Sciatic nerve (tissue), 2 donors: ENCODE measurements at regions not wholly inside any gene's neighbourhood (a gene's known extent, or its start where the extent isn't known, plus 50 kb on each side); places are given as distances from the start of the nearest gene placed in this dataset.

Source experiments
- ATAC-seq: fragments of 200-7000 bp; cut with Tn5 transposase; one replicate; pipeline ENCODE4 v1.9.1; 2020; ENCODE audit warnings: mild to moderate bottlenecking, moderate library complexity
- DNase-seq: peaks from one replicate; pipeline ENCODE4 v3.0.0-alpha.2; 2020; ENCODE audit warnings: low spot score
- intact Hi-C: fragments of 100-400 bp; cut with DNase I; formaldehyde crosslinking; loops from one replicate; pipeline ENCODE4 v1.14.2; 2022
- donor health status: DM: no; HTN: no; CAD: no.
- donor health status: DM: no; HTN: no; CAD: no.

DNA sequence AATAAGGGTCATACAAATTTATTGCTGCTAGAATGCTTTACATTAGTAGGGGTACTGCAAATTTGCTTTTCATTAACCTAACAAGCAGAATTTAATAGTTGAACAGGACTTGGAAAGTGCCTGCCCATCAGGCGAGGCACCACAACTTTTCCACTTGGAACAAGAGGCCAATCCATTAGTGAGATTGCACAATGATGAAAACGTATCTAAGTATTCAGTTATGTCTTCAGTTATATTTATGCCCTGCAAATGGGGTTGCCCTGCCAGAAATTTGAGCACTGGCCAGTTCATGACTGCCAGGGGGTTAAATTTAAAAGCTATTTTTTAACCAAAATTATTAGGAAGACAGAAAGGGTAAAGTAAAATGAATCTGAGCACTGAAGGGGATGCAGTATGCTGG is 111.1 kb upstream of the PALS2 start:
- intact Hi-C loops = no loop called here
- DNase-seq = no peak
- ATAC-seq = no peak

DNA sequence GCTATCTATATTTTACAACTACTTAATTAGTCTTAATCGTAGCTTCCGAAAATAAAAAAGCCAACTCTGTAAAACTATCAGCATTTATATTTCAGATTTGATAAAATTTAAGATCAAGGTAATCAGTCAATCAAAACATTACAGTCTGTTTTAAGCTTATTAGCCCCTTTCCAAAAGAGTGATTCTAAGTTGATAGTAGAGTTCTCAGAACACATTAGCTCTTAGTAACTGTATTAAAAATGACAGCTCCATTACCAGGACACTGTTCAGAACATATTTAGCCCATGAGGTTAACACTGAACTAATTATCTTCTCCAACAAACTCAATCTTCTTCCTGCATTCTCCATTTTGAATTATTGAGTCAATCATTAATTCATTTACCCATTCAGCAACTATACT is 110.3 kb upstream of the PALS2 start:
- ATAC-seq (no peak), DNase-seq (no peak)
- intact Hi-C loops = no loop called here

DNA sequence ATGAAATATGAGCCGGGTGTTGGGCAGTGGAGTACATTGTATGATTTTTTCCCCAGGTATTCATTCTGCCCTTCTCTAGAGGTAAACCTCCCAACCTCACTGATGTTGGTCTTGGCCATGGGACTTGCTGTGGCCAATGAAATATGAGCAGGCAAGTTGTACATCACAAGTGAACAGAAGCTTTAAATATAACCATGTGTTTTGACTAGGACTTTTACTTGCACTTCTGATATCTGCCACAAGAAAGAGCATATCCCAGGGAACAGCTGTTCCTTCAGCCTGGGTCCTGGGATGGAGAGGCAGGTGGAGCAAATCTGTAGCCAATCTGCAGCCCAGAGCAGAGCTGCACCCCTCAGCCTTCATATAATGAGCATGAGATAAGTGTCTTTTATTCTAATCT is 109.8 kb upstream of the PALS2 start:
- ATAC-seq (no peak), DNase-seq (no peak)
- intact Hi-C loops = no loop called here

DNA sequence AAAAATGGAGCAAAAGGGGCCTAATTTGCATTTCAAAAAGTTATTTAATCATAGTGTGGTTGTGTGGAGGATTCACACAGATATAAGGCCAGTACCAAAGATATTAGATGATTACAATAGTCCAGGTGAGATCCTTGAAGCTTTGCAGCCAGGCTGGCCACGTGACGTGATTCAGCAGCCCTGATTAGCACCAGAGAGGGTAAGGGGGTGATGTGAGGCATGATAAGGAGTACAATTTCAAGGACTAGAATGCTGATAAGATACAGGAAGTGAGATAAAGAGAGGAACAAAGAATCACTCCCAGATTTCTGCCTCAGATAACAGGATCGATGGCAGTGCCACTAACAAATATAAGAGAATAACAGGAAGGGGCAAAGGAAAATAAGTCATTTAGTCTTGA is 108.4 kb upstream of the PALS2 start:
- ATAC-seq (no peak), DNase-seq (no peak)
- intact Hi-C loops = no loop called here

DNA sequence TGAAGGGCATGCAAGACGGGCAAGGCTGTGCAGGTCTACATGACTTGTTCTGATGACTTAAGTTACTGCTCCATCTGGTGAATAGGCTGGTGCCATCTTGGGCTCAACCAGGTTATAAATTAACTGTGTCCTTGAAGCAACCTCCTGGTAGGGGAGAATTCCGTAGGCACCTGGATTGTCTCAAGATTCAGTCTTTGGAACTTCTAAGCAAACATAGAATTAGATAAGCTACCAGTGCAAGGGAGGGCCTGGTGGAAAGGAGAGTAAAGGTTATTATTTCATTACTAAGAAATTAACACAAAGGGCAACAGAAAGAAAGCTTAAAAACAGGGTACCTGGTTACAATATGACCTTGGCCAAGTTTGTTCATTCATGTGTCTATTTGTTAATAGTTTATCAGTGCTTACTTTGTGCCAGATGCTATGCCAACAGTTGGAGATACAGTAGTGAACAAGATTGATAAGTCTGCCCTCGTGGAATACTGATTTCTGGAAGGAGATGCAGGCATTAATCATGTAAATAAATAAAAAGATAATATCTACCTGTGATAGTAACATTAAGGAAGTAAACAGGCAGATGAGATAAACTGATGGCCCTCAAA is 107.0 kb upstream of the PALS2 start:
- ATAC-seq (no peak), DNase-seq (no peak)
- intact Hi-C loops = no loop called here

DNA sequence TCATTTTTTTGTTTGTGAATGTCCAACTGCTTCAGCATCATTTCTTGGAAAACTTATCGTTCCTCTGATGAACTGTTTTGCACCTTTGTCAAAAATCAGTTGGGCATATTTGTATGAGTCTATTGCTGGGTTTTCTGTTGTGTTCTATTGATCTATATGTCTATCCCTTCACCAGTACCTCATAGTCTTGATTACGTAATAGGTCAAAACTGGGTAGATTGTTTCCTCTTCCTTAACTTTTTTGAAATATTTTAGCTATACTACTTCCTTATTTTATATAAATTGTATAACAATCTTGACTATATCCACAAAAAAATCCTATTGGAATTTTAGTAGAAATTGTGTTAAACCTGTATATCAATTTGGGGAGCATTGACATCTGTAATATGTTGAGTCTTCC is 104.1 kb upstream of the PALS2 start:
- intact Hi-C loops = no loop called here
- DNase-seq = no peak
- no peak for ATAC-seq

DNA sequence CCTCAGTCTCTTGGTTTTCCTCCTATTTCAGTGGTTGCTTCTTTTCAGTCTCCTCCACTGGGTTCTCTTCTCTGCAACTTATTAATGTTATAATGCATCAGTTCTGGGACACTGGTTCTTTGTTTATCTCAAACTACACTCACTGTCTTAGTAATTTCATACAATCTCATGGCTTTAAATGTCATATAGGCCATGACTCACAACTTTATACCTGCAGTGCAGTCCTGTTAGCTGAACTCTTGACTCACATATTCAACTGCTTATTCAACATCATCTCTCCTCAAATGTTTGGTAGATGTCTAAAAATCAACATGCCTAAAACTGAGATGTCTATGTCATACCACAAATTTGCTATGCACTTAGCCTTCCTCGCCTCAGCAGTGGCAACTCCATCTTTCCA is 101.2 kb upstream of the PALS2 start:
- DNase-seq (no peak), ATAC-seq (no peak)
- intact Hi-C loops = no loop called here

DNA sequence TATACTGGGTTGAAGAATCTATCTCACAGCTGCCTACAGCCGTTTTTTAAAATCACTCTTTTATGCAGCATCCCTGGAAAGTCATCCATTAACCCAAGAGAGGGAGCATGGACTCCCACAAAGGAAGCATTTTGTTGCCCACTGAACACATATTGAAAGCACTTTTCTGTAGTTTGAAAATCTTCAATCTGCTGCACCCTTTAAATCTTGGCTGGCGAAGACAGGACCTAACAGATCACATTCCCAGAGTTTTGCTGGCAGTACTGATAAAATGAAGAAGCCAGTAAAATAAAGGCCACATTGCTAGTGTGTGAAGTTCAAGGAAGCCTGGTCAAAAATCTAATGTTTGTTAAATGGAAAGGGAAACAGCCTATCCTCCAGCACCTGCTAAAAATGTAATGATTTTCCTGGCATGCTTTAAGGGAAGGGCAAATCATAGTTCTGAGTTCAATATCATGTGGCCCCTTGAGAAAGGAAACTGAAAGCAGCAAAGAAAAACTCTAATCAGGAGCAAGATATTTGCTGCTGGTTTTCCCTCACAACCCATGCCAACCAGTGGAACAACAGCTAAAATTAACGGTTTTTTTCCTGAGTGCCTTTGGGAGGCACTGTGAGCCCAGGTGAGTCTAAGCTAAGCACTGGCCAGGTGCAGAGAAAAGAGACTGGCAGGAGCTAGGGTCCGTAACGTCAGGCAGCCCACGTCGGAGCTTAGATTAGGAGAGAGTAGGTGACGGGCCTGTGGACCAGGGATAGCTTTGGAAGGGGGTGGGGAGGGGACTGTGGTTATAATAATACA is 97.9 kb upstream of the PALS2 start:
- intact Hi-C loops = no loop called here
- ATAC-seq (no peak), DNase-seq (no peak)

DNA sequence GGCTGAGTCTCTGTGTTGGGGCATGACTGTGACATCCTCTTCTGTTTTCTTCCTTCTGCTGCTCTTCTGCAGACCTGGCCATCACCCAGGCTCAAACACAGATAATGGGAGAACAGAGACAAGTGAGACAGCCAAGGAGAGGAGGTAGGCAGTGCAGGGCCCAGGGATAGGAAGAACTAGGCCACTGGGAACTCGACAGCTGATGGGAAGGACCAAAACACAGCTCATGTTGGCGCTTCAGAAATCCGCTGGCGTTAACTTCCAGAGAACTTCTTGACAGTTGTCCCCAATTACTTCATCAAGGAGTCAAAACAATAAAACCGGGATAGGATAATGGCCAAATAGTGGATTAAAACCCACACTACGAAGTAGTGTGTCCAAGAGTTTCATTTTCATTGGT is 97.0 kb upstream of the PALS2 start:
- DNase-seq (no peak), ATAC-seq (peak; percentile 10)
- intact Hi-C loops = no loop called here

DNA sequence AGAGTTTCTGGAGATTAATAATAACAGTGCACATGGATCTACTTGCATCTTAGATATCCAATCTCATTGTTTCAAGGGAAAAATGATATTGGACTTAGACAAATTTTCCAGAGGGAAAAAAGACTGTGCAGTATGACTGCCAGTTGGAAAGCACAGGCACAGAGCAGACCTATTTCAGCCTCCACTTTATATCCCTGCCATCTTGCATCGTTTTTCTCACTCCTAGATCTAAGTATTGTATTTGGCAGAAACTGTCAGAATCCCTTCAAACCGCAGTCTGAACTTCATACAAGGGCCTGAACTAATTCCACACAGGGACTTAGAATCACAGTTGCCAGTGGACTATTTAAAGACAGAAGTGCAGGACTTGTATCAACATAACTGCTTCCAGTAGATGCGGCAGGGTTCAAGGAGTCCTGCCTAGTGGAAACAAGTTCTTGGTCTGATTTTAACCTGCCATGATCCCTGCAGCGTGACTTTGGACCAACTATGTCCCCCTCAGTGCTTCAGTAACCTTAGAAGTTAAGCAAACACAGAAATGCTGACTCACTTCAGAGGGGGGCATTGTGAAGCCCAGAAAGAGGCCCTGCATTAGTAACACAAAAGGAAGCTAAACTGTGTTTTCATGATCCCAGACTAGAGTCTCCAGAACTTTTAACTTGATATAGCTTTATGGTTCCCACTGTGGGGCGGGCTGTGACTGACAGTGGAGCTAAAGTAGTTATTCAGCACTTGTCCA is 95.7 kb upstream of the PALS2 start:
- intact Hi-C loops = no loop called here
- DNase-seq (no peak), ATAC-seq (peak; percentile 95)

DNA sequence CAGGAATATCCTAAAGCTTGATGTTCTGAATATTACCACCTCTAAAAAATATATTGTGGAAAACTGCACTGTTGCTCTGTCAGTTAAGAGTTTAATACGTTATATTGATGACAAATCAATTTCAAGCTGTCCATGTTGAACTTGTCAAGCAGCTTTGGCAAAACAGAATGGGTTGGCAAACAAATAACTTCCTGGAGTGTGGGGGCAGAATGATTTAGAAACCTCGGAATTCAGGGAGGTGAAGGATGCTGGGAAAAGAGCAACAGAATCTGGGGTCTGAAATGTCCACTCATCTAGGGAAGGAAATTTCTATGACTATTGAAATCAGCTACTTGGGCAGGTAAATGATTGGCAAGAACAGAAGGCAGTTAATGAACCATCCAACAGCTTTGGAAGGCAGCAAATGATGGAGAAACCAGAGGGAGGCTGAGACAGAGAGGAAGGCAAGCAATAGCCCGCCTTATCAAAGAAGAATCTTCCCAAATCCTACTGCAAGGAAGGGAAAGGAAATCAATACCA is 95.1 kb upstream of the PALS2 start:
- DNase-seq = no peak
- no peak for ATAC-seq
- intact Hi-C loops = no loop called here

DNA sequence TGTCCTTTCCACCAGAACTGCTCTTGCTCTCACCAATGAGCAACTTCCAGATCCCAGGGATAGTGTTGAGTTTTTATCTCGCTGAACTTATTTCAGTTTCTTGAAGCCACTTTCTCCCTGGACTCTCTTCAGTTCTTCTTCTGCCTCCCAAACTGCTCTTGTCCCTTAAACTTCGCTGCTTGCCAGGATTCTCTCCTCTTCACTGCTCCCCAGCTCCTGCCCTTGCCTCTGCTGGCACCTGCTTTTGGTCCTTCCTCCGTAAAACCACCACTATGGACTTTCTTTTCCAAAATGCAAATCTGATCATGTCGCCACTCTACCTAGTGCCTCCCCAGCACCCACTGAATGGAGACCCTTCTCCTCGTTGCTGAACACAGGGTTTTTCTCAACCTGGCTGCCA is 92.8 kb upstream of the PALS2 start:
- intact Hi-C loops = no loop called here
- ATAC-seq = no peak
- DNase-seq = no peak

DNA sequence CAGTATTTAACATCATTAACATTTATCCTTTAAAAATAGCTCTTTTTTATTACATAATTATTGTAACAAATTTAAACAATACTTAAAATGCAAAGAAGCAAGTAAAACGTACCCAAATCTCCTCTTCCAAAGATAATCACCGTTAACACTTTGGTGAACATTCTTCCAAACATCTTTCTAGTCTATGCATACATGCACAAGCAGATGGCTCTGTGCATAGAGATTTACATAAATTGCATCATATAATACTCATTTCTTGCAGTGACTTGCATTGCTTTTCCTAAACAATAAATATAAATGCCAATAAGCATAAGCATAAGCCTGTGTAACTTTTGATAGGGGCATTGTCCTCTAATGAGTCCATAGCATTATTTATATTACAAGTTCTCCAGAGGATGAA is 89.4 kb upstream of the PALS2 start:
- ATAC-seq = no peak
- DNase-seq = no peak
- intact Hi-C loops = no loop called here

DNA sequence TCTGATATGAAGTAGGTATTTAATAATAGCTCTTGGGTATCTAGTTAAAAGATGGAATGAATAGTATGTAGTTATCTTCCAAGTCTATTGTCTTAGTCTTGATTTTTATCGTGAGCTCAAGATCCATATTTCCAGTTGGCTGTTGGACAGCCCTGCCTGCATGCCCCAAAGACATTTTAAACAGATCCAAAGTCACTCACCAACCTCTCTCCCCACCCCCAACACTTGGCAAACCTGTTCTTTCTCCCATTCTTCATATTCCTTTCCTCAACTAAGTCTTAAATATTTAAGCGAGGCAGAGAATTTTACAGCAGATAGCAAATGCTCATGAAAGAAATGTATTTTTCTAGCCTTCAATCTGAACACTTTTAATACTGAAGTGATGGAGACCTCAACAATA is 80.7 kb upstream of the PALS2 start:
- ATAC-seq (no peak), DNase-seq (no peak)
- intact Hi-C loops = no loop called here

DNA sequence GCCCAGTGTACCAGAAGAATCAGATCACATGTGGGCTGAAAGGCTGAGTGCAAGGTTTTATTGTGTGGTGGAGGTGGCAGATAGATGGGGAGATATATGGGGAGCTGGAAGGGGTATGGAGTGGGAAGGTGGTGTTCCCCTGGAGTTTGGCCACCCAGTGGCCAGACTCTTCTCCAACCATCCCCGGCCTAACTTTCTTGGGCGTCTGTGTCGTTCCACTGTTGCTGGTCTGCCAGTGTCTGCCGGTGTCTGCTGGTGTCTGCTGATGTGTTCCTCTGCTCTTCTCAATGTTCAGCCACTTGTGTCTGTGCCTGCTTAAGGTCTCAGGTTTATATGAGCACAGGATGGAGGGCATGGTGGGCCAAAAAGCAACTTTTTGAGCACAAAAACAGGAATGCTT is 78.4 kb upstream of the PALS2 start:
- DNase-seq (no peak), ATAC-seq (no peak)
- intact Hi-C loops = no loop called here

DNA sequence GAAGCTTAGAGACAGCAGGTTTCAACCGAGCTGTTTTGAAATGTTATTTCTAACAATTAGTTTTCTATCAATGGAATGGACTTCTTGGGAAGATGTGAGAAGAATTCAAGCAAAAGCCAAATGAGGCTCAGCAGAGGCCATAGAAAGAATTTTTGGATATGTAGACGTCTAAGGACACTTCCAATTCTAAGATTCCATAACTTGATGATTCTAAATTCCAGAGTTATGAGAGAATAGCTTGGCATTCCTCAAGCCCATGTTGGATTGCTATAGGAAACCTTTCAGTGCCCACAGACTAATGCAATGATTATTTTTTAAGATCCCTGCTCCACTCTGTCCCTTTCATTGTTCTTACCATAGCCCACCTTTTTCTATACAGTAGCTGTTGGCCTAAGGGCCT is 77.2 kb upstream of the PALS2 start:
- intact Hi-C loops = no loop called here
- ATAC-seq (no peak), DNase-seq (no peak)

DNA sequence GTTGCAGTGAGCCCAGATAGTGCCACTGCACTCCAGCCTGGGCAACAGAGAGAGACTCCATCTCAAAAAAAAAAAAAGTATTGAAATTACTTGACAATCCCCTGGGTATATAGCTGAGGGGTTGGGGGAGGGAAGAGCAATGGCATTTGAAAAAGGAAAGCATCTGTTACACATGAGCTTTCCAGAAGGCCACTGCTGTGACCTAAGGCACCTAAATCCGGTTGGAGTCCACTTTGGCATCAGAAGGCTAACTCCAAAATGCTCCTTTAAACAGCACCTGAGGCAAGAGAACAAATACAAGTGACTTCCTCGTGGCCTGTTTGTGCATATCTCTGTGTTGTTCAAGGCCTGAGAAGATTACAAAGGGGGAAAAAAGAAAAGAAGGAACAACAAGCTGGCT is 74.8 kb upstream of the PALS2 start:
- ATAC-seq (peak; percentile 11), DNase-seq (no peak)
- intact Hi-C loops = no loop called here

DNA sequence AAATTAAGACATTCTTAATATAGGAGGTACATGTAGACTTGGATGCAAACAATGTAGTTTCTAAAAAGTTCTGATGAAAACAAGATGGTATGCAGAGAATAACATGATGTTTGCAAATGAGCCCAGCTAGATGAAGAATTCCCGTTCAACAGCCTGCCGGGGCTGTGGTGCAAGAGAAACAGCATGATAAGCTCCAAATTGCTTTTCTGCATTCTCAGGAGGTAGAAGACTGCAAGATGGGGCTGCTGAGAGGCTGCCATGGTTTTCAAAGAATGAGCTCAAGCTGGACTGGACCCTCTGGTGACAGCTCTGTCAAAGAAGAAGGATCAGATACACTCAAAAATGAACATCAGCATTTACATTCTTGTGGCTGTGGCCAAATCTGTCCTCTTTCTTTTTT is 73.4 kb upstream of the PALS2 start:
- DNase-seq (no peak), ATAC-seq (no peak)
- intact Hi-C loops = no loop called here

DNA sequence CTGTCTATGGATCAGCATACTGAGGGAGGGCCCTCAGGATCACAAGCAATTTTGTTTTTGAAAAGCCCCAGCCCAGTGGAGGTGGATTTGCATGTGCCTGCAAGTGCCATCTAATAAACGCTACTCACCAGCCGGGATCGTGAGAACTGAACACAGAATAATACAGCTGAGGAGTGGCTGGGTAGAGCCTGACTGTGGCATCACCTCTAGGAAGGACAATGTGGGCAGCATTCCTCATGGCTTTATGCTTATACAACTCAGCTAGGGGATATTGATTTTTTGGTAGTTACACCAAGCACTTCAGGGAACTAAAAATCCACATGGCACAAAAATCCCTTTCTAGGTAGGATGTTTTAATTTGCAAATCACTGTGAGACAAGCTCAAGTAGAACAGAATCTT is 72.7 kb upstream of the PALS2 start:
- intact Hi-C loops = no loop called here
- ATAC-seq (peak; percentile 20), DNase-seq (no peak)

DNA sequence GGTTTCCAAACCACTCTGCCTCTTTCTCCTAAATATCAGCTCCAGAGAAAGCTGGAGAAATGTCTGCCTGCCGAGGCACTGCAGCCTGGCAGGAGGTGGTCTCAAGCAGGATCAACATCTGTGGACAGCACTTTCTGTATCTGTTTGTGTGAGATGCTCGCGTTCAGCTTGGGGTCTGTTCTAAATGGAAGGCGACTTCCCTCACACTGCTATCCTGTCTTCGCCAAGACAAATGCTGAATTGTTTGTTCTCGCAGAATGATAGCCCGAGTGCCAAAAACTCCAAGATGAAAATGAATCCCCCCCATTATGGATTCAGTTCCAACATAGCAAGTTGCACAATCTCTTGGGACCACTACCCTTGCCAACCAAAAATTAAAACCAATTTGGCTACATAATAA is 72.2 kb upstream of the PALS2 start:
- ATAC-seq (peak; percentile 77), DNase-seq (no peak)
- intact Hi-C loops = no loop called here
